EH (cell line): ENCODE measurements at regions not wholly inside any gene's neighbourhood (a gene's known extent, or its start where the extent isn't known, plus 50 kb on each side); places are given as distances from the start of the nearest gene placed in this dataset.

Experiments used
- DNase-seq: peaks from one replicate; pipeline ENCODE4 v3.0.0-alpha.2; 2015; ENCODE audit warnings: low read depth

DNA sequence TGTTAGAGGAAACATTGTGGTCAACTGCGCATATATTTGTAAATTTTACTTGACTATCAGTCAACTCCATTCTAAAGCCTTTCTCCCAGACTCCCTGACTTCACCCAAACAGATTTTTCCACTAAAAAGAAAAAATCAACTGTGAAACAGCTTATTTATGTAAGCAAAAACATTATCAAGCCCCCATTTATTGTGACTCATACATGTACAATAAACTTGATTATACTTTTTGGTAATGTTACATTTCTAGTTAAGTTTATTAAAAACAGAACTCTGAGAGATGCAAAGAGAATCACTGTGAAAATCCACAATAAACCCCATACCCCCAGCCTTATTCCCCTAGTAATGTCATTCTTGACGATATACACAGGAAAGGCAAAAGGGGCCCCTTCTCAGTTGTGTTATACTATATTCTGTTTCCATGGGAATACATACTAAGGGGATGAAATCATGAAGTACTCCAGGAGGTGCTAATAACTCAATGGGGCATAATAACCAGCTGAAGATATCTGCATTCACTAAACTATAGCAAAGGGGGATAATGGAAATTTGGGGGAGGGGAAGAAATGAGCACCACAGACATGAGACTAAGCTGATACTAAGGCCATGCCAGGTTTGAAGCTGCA lies 616.0 kb downstream of the ACTL7B start:
- DNase-seq, result no peak

DNA sequence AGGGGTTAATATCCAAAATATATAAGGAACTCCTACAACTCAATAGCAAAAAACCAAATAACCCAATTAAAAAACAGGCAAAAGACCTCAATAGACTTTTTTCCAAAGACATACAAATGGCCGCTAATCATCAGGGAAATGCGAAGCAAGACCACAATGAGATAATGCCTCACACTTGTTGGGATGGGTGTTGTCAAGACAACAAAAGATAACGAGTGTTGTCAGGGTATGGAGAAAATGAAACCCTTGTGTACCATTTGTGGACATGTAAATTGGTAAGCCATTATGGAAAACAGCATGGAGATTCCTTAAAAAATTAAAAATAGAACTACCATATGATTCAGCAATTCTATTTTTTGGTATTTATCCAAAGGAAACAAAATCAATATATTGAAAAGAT lies 620.2 kb downstream of the ACTL7B start:
- DNase-seq, result no peak

DNA sequence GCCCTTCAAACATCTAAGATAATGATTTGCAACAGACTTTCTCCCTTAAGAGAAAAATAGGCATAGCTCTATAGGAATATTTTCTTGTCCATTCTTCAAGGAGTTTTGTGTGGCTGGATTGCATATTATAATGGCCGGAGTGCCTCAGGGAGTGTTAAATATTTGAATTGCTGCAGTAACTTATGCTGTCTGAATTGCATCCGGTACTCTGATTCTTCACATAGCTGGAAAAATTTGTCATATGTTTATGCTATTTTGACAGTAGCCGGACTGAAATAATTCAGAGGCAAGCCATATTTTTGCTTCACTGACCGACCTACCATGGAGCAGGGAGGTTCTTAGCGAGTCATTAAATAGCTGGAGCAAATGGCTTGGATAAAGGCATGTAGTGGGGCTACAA lies 621.0 kb downstream of the ACTL7B start:
- DNase-seq, result peak; percentile 57

DNA sequence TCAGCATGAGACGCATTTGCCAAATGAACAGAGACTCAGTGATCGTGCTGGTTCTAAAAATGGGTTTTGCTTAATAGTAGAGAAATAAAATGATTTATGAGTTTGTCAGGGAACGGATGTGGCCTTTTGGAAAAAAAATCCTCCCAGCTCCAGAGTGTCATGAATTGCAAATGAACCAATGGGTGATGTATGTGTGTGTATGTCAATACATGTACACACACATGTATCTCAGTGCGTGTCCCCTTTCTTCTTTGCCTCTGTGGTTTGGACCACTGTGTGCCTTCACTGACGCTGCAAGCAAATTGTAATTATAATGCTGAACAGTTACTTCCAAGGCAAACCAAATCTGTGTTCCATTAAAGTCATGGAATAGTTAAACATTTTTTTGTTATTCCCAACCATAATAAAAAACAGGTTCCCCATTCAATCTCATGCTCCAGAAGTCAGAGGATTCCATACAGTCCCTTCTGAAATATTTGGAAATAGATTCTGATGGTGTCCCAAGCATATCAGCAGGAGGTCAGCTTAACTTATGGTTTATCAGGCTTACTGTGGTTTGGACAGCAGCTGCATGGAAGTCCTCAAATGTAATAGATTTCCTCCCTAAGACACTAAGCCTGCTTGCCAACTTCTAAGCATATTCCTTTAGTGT lies 630.5 kb downstream of the ACTL7B start:
- peak; percentile 17 for DNase-seq

DNA sequence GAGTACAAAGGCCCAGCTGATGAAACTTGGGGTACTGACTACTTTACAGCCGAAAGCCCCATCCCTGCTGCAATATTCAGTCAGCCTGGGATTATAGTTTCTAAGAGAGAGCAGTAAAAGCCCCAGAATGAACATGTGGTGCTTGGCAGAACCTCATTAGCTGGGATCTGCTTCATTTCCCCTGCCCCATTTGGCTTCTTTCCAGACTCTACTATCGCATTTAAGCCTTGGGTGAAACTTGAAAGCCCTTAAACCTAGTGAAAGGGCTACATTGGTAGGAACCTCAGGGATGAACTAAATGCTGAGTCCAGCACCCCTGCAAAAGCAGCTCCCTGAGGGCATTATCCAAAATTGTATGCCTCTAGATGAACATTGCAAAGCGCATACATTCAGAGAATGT lies 631.1 kb downstream of the ACTL7B start:
- no peak for DNase-seq

DNA sequence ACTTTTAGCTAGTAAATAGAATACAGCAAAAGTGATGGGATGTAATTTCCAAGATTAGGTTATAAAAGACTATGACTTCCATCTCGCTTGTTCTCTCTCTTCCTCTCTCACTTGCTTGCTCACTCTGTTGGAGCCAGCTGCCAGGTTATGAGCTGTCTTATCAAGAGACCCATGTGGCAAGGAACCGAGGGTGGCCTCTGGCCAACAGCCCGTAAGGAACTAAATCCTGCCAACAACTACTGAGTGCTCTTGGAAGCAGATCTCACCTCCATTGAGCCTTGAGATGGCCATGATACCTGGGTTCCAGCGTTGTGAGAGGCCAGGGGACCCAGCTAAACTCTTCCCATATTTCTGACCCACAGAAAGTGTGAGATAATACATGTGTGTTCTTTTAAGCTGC lies 636.1 kb downstream of the ACTL7B start:
- DNase-seq, result no peak

DNA sequence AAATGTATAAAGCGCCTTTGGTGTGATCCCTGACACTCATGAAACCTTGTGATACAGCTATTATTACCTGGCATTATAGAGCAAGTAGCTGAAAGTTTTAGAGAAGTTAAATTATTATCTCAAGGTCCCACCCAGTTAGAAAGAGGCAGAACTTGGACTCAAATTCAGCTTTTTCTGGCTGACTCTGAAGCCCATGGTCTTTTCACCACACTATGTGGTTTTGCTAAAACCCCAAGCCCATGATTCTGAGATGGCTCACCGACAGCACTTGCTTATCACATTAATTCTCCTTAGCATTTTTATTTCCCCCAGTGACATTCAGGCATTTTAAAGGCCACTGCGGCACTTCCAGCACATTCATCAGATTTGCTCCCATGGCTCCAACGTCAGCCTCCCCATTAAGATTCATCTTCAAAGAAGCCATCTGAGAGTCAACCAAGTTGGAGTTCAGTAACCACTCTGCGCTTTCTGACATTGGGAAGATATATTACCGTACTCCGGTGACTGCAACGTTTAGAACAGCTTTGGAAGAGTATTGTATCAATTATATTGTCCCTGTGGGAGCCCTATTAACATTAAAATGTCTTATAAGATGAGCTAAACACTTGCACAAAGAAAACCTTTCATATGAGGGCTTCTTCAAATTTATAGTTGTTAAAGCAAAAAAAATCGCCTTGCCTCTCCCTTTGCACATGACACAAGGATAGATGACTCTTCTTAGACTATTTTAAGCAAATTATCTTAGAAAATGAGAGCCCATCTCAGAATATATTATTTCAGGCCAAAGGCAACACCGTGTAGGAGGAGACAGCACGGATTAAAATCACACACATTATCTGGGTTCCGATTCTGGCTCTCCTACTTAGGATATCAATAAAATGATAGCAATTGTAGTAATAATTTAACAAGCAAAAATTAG lies 638.1 kb downstream of the ACTL7B start:
- peak; percentile 25 for DNase-seq

DNA sequence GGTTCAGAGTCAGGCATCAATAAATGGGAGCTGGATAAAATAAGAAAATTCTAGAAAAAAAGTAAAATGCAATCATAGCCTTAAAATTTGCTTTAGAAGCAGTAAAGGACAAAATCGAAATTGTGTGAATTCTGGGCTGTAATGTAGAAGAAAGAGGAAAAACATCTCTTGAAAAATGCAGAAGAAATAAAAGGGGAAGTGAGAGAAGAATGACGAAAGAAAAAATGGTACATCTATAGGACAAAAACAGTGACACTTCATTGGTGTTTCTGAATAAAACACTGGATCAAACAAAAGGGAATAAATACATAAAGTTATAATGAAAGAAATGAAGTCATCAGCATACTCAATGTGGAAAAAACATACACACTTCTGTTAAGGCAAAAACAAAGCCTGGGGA lies 642.3 kb downstream of the ACTL7B start:
- no peak for DNase-seq

DNA sequence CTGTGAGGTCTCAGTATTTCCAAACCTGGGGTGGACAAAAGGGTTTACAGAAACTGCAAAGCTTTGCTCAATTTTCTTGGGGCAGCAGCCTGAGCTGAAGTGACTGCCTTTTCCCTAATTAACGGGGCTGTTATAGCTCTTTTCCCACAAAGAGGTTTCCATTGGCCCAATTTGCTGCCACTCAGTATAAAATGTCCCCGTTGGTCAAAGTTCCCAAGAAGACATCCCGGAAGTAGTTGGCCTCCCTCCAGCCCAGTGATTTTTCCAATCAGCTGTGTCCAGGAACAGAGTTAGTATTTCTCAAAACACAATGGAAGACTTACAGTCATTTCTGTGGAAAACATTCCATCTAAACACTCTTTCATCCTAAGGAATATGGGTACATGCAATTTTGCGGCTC lies 643.6 kb downstream of the ACTL7B start:
- peak; percentile 7 for DNase-seq

DNA sequence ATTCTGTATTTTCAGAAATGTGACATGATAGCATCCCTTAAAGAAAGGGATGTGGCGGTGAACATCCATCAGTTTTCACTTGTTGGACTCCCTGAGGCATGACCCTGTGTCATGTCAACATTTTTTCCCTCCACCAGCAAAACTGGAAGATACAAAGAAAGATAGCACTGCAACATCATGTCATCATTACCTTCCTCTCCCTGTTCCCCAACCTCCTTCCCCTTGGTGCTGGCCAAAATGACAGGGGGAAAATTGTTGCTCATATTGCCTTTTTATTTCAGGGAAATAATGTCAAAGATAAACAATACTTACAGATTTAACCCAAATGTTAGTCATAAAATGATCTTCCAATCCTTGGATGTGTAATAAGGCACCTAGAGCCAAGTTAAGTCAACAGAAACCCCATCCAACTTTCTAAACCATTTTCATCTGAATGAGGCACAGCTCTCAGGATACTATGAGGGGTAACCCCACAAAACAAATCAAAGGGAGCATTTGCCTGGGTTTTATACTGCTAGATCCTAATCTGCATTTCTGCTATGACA lies 644.3 kb downstream of the ACTL7B start:
- no peak for DNase-seq

DNA sequence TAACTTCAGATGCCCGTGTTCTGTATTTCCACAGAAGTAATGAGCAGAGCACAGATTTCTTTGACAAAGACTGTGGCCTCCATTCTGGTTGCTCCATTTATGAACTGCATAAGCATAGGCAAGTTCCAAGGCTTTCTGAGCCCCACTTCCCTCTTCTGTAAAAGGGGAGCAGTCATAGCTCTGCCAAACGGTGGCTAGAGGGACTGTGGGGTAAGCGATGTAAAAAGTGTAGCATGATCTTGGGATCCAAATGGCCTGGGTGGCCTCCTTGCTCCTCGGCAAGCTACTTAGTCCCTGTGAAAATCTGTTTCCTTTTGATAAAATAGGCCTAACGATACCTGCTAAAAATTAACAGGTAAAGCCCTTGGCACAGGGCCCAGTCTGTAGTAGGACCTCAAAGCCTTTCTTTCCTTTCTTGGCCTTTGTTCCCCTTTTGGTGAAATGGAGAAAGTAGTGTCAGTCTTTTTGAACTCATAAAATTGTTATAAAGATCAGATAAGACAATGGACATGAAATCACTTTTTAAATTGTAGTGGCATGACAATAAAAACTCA lies 646.6 kb downstream of the ACTL7B start:
- no peak for DNase-seq

DNA sequence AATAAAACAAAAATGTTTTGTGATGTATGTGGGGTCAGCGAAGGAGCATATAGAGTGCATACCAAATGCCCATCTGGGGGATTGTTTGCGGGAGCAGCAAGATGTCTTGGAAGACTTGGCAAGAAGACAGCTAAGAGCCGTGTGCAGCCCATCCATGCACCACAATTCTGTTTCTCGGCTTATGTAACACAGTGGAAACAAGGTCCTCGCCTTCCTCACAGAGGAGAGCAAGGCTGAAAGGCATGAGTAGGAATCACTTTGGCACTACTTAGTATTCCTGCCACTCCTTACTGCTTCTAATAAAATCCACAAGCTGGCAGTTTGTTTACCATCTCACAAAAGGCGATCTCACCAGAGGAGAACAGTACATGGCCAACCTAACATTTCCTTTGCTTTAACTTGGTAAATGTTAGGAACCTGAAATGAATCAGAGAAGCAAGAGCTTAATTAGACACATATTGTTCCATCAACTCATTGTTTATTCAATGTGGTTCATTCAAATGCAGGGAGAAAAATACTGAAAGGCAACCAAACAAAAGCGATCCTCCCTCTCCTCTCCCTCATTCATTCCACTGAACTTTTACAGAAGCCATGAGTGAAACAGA lies 648.1 kb downstream of the ACTL7B start:
- DNase-seq, result peak; percentile 57

DNA sequence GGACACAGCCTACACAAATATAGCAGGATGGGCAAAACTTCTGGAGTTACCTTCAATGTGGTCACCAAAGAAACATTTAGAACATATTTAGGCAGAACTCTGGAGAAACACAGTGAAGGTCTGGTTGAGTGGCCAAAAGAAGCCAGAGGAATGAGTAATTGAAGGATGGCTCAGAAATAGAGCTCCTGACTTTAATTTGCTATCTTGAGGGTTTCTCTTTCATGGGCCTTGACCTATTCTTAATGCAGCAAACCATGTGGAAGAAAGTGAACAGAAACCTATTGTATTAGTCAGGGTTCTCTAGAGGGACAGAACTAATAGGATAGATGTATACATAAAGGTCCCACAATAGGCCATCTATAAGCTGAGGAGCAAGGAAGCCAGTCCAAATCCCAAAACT lies 650.5 kb downstream of the ACTL7B start:
- DNase-seq, result peak; percentile 18

DNA sequence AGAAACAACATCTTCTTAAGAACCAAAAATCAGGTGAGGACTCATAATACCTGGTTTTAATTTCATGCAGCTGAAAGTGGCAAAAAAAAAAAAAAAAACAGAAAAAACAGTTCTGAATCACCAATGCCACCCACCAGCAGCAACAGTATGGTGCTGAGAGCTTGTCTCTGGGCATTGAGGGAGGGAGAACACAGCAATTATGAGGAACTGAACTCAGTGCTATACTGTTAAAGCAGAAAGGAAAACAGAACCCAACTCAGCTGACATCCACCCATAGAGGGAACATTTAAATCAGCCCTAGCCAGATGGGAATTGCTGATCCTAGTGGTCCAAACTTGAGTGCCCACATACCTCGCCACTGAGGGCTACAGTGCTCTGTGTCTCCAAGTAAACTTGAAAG lies 657.9 kb downstream of the ACTL7B start:
- no peak for DNase-seq

DNA sequence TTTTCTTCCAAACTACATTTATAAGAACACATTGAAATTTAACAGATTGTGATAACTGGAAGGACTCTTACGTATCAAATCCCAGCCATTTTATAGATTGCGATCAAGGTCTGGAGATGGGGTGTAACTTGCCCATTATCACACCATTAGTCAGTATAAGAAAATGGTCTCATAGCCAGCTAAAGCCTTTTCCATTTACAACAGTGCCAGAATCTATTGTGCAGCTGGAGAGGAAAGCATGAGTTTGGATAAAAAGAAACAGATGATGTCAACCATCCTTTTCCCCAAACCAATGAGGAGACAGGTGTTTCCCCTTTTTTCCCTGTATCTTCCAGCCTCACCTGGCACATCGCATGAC lies 658.8 kb downstream of the ACTL7B start:
- DNase-seq, result no peak

DNA sequence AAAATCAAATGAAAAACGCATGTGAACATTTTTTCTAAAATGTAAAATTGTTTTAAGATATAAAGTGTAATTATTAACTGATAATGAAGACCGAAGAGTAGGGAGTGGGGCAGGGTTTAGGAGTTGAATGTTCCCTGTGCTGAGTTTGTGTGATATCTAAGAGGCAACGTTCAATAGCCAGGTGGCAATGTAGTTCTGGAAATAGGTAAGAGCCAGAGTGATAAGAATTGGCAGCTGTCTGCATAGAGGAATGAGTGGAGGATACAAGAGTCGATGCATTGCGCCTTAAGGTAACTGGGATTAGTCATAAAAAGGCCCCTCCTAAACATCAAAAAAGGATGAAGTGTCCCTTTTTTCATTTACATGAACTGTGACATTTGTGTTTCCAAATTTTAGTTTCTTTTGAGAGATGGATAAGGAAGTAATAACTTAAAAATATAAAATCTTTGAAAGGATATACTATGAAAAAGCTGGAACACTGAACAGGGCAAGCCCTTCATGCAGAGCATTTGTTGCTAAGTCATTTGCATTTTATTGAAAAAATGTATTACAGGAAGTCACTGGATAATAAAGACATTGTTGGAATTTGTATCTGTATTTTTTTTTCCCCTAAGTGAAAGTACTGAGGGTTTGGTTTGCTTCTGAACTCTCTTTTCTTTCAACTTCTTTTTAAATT lies 659.3 kb downstream of the ACTL7B start:
- no peak for DNase-seq

DNA sequence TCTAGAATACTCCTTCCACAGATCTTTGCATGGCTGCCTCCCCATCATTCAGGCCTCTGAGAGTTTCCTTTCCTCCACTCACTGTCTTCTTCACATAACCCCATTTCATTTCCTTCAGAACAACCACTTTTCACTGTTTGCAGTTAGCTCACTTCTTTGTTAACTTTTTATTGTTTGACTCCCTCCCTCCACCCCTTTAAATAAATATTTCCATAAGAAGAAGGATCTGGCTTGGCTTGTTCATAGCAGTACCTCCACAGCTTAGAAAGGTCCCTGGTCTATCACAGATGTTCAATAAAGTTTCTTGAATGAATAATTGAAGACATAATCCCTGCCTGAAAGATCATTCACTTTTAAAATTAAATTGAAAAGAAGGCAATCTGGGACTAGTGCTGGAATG lies 661.6 kb downstream of the ACTL7B start:
- DNase-seq, result no peak

DNA sequence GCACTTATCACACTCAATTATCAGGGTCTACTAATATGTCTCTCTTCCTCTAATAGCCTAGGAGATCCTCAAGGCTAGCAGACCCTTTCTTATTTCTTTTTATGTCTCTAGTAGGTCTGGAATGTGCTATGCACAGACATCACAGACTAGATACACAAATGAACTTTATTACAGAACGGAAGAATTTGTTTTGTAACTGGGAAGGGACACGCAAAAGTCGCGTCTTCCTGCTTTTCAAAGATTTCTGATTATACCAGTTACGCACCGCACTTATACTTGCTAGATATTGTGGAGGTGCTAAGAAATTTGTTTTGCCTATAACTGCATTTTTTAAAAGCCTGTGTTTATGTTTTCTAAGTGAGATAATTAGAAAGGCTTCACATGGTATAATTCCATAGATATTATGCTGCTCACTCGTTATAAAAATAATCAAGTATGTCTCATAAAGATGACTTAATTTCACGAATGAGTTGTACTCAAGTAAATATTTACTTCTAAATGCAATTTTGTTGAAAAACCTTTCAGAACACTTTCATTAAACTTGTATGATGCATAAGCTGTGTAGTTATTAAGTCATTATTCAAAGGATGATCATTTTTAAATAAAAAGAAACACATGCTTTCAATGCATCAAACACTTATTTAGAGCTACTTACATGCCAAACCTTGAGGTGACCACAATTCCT lies 662.6 kb downstream of the ACTL7B start:
- DNase-seq, result no peak

DNA sequence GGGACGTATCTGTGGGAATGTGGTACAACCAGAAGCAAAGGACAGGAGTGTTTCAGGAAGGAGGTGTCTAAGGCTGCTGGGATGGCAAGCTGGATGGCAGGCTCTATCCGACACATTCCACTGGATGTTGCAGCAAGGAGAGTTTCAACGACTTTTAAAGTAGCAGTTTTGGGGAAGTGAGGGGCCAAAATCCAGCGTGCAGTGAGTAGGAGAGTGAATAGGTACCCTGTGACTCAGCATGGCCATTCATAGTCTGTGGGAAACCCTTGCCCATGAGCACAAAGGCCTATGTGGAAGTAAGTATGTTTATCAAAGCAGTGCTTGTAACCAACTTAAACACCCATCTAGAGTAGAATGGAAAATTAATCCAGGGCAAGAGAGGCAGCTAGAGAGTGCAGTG lies 664.7 kb downstream of the ACTL7B start:
- DNase-seq, result no peak

DNA sequence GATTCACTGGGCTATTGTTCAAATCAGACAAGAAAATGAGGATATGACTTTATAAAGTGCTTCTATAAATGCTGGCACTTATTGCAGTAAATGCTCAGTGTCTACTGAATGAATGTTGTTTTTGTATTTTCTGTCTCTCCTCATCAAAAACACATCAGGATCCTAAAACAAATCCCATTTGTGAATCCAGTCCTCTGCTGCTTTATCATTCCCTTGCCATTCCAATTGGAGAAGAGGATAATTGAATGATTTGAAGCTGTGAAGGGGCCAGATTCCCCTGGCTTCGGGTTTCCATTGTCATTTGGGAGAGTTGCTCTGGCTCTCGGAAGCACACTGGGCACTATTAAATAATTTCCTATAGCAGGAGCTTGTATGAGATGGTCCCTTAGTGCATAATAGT lies 666.8 kb downstream of the ACTL7B start:
- DNase-seq, result no peak

DNA sequence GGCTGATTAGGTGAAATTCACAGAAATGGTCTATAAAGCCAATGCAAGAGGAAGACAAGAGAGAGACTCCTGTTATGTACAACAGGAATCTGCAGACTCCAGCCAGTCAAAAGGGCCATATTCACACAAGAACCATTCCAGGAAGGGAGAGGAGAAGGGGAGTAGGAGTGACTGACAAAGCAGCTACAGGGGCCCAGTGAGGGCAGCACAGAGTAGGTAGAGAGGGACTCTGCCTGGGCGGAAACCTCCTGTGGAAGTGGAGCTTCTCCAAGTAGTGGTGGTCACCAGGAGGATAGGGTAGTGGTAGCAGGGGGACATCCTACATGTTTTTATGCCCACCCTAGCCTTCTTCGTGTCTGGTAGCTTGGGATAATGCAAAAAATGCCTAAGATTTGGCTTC lies 667.3 kb downstream of the ACTL7B start:
- no peak for DNase-seq
